ENCODE measurements at regions not wholly inside any gene's neighbourhood (a gene's known extent, or its start where the extent isn't known, plus 50 kb on each side); places are given as distances from the start of the nearest gene placed in this dataset.

GRCh38 chr2:191526536-191526935, 151.4 kb upstream of the NABP1 start:
- no peaks in the 10 kb centered on the region for H3K4me1 Mint-ChIP-seq (ENCODE audit: low read depth in 2 of 2)
- H3K9me3 Mint-ChIP-seq: no peaks in the 10 kb centered on the region
- DNase-seq (ENCODE audit: low spot score) (no peak), ATAC-seq (no peak)
- no peak overlapping the region for H3K4me3 Mint-ChIP-seq
- no peaks in the 10 kb centered on the region for H3K36me3 Mint-ChIP-seq
- no peak overlapping the region for H3K27ac Mint-ChIP-seq
- H3K27me3 Mint-ChIP-seq: peaks cover 3 to 4% of the 10 kb centered on the region in 2 donors

- no peak overlapping the region for H3K27ac Mint-ChIP-seq
- H3K9me3 Mint-ChIP-seq: no peaks in the 10 kb centered on the region
- no peaks in the 10 kb centered on the region for H3K4me1 Mint-ChIP-seq (ENCODE audit: low read depth in 2 of 2)
- no peak overlapping the region for H3K4me3 Mint-ChIP-seq
- DNase-seq (ENCODE audit: low spot score): no peak
- H3K36me3 Mint-ChIP-seq: no peaks in the 10 kb centered on the region
- no peak for ATAC-seq
- peaks cover 5 to 8% of the 10 kb centered on the region in 2 donors for H3K27me3 Mint-ChIP-seq
Measured at GRCh38 chr2:191526953-191527556, 150.9 kb upstream of the NABP1 start.

DNA sequence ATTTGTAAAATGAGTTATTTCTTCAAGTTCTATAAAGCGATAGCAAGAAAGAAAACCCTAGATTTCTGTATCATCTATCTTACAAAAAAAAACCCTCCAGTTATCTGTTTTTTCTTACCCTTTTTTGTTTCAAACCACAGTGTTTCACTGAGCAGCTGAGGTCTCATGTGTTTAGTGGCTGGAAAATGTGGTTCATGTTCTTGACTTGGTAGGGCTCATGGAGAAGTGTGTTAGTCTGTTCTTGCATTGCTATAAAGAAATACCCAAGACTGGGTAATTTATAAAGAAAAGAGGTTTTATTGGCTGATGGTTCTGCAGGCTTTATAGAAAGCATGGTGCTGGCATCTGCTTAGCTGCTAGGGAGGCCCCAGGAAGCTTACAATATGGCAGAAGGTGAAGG, 147.3 kb upstream of the NABP1 start:
- H3K36me3 Mint-ChIP-seq: no peaks in the 10 kb centered on the region
- no peaks in the 10 kb centered on the region for H3K9me3 Mint-ChIP-seq
- ATAC-seq (no peak), DNase-seq (ENCODE audit: low spot score) (no peak)
- no peaks in the 10 kb centered on the region for H3K4me1 Mint-ChIP-seq (ENCODE audit: low read depth in 2 of 2)
- peaks cover 13 to 22% of the 10 kb centered on the region in 2 donors for H3K27me3 Mint-ChIP-seq
- no peak overlapping the region for H3K4me3 Mint-ChIP-seq
- no peak overlapping the region for H3K27ac Mint-ChIP-seq

- DNase-seq (ENCODE audit: low spot score): no peak
- Mint-ChIP-seq H3K27ac (no peak overlapping the region), H3K9me3 (no peaks in the 10 kb centered on the region), H3K4me1 (ENCODE audit: low read depth in 2 of 2) (no peaks in the 10 kb centered on the region), H3K36me3 (no peaks in the 10 kb centered on the region), H3K27me3 (peaks cover 11 to 22% of the 10 kb centered on the region in 2 donors), H3K4me3 (no peak overlapping the region)
- ATAC-seq: no peak
Measured at GRCh38 chr2:191533693-191534180, 144.2 kb upstream of the NABP1 start.

- H3K4me1 Mint-ChIP-seq (ENCODE audit: low read depth in 2 of 2): no peaks in the 10 kb centered on the region
- H3K36me3 Mint-ChIP-seq: no peaks in the 10 kb centered on the region
- H3K27ac Mint-ChIP-seq: no peak overlapping the region
- H3K4me3 Mint-ChIP-seq: no peak overlapping the region
- H3K27me3 Mint-ChIP-seq: peaks cover 10 to 13% of the 10 kb centered on the region in 2 donors
- DNase-seq (ENCODE audit: low spot score): no peak
- no peaks in the 10 kb centered on the region for H3K9me3 Mint-ChIP-seq
- no peak for ATAC-seq
Measured at GRCh38 chr2:191537921-191538320, 140.0 kb upstream of the NABP1 start.

DNA sequence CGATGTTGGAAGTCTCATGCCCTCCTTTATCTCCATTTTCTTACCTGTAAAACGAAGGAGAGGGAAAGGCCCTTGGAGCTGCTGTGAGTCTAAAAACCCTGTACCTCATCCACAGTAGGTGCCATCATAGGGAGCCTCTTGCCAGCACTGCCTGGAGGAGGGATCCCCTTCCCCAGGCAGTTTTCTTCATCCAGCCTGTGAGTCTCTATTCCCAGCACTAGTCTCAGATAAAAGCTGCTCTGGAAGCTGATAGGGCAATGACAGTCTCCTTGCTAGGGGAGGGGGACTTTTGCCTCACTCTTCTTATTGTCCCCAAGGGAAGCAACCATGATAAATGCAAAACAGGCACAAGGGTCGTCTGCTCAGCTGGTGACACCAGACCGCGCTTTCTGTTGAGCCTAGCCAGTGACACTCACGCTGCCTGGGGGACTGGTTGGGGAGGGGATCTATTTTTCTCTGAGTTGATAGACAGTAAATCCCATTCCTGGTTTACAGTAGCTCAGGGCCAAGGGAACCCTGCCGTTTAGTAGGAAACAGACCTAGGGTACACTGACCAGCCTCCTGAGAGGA, 139.5 kb upstream of the NABP1 start:
- no peaks in the 10 kb centered on the region for H3K36me3 Mint-ChIP-seq
- H3K4me1 Mint-ChIP-seq (ENCODE audit: low read depth in 2 of 2): no peaks in the 10 kb centered on the region
- no peak overlapping the region for H3K4me3 Mint-ChIP-seq
- ATAC-seq: no peak
- DNase-seq (ENCODE audit: low spot score): no peak
- H3K27ac Mint-ChIP-seq: no peak overlapping the region
- H3K9me3 Mint-ChIP-seq: no peaks in the 10 kb centered on the region
- peaks cover 10 to 13% of the 10 kb centered on the region in 2 donors for H3K27me3 Mint-ChIP-seq

DNA sequence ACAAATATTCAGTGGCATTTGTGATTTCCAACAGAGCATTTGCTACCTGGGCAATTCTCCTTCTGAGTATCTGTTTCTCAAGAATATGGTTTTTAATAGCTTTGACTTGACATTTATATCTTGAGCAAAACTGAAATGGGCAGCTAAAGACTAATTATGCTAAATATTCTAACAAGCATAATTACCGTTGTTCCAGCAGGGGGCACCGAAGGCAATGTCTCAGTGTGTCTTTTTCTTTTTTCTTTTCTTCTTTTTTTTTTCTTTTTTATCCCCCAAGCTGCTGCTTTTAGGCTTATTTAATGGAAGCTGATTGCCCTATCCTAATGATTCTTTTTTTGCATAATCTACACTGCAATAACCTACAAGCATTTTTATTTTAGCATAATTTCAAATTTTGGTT, 138.9 kb upstream of the NABP1 start:
- Mint-ChIP-seq H3K36me3 (no peaks in the 10 kb centered on the region), H3K4me3 (no peak overlapping the region), H3K27ac (no peak overlapping the region), H3K4me1 (ENCODE audit: low read depth in 2 of 2) (no peaks in the 10 kb centered on the region), H3K27me3 (peaks cover 10 to 13% of the 10 kb centered on the region in 2 donors), H3K9me3 (no peaks in the 10 kb centered on the region)
- DNase-seq (ENCODE audit: low spot score): no peak
- ATAC-seq: no peak

DNA sequence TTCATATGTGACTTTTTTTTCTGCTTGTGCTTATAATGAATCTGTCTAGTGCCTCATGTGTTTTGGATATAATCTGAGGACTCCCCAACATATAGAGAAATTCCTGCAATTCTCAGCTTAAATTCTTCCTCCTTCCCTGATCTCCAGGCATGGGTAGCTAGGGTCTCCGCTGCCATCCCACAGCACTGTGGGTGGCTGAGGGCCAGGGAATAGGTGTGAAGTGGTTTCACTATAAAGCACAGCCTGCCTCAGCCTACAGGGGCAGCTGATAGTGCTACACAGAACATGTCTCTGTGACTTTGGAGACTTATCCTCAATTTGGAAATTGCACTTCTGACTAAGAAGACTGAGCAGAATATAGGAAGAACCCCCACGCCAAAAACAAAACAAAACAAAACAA, 137.3 kb upstream of the NABP1 start:
- H3K4me1 Mint-ChIP-seq (ENCODE audit: low read depth in 2 of 2): no peaks in the 10 kb centered on the region
- H3K9me3 Mint-ChIP-seq: no peaks in the 10 kb centered on the region
- no peak for DNase-seq (ENCODE audit: low spot score)
- no peak overlapping the region for H3K27ac Mint-ChIP-seq
- no peak overlapping the region for H3K4me3 Mint-ChIP-seq
- ATAC-seq: no peak
- no peaks in the 10 kb centered on the region for H3K36me3 Mint-ChIP-seq
- peaks cover 0 to 5% of the 10 kb centered on the region in 2 donors for H3K27me3 Mint-ChIP-seq

- no peaks in the 10 kb centered on the region for H3K9me3 Mint-ChIP-seq
- DNase-seq (ENCODE audit: low spot score) (no peak), ATAC-seq (no peak)
- H3K27me3 Mint-ChIP-seq: peaks cover 0 to 5% of the 10 kb centered on the region in 2 donors
- H3K36me3 Mint-ChIP-seq: no peaks in the 10 kb centered on the region
- no peaks in the 10 kb centered on the region for H3K4me1 Mint-ChIP-seq (ENCODE audit: low read depth in 2 of 2)
- no peak overlapping the region for H3K4me3 Mint-ChIP-seq
- no peak overlapping the region for H3K27ac Mint-ChIP-seq
Measured at GRCh38 chr2:191543708-191544107, 134.2 kb upstream of the NABP1 start.

- Mint-ChIP-seq H3K36me3 (no peaks in the 10 kb centered on the region), H3K4me1 (ENCODE audit: low read depth in 2 of 2) (no peaks in the 10 kb centered on the region), H3K27ac (no peak overlapping the region), H3K4me3 (no peak overlapping the region), H3K9me3 (no peaks in the 10 kb centered on the region), H3K27me3 (peaks cover 0 to 5% of the 10 kb centered on the region in 2 donors)
- DNase-seq (ENCODE audit: low spot score): no peak
- no peak for ATAC-seq
Measured at GRCh38 chr2:191544461-191545062, 133.4 kb upstream of the NABP1 start.

DNA sequence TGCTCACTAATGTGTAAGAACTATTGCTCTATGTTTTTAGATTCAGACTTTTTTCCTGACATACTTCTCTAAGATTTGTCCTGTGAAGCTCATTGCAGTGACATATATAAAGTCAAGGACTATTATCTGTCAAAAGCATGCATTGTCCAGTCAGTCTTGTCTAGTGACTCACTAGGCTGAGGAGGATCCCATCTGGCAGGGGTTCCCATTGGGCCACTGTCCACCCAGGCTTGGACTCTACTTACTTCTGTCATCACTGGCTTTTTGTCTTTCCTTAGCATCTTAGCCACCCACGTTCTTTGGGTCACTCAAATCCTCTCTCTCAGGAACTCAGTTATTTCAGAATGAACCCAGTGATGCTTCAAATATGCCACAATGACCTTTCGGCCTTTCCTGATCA, 132.6 kb upstream of the NABP1 start:
- no peak overlapping the region for H3K27ac Mint-ChIP-seq
- H3K9me3 Mint-ChIP-seq: no peaks in the 10 kb centered on the region
- H3K36me3 Mint-ChIP-seq: no peaks in the 10 kb centered on the region
- H3K4me1 Mint-ChIP-seq (ENCODE audit: low read depth in 2 of 2): no peaks in the 10 kb centered on the region
- peaks cover 0 to 8% of the 10 kb centered on the region in 2 donors for H3K27me3 Mint-ChIP-seq
- ATAC-seq: no peak
- no peak for DNase-seq (ENCODE audit: low spot score)
- no peak overlapping the region for H3K4me3 Mint-ChIP-seq

- Mint-ChIP-seq H3K27me3 (peaks cover 22 to 37% of the 10 kb centered on the region in 2 donors), H3K36me3 (no peaks in the 10 kb centered on the region), H3K4me1 (ENCODE audit: low read depth in 2 of 2) (peaks cover 9 to 14% of the 10 kb centered on the region in 2 donors), H3K4me3 (no peak overlapping the region), H3K27ac (no peak overlapping the region), H3K9me3 (no peaks in the 10 kb centered on the region)
- ATAC-seq (no peak), DNase-seq (ENCODE audit: low spot score) (no peak)
Measured at GRCh38 chr2:191552066-191552465, 125.9 kb upstream of the NABP1 start.

DNA sequence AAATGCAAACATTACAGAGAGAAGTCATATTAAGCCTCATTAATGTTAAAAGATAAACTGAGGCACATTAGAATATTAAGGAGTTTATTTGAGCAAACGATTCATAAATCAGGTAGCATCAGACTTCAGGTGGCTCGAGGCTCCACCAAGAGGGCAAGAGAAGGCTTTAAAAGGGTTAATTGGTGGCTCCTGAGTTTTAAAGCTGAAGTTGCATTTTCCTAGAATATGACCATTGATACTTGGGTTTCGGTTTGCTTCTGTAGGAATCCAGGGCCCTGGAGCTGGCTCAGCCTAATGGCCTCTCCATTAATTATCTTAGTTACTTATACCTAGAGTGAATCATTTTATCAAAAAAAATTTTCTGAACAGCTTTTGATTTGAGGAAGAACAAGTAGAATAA, 123.7 kb upstream of the NABP1 start:
- ATAC-seq (no peak), DNase-seq (ENCODE audit: low spot score) (no peak)
- Mint-ChIP-seq H3K27ac (no peak overlapping the region), H3K27me3 (peaks cover 26 to 37% of the 10 kb centered on the region in 2 donors), H3K4me1 (ENCODE audit: low read depth in 2 of 2) (peaks cover 16 to 20% of the 10 kb centered on the region in 2 donors), H3K36me3 (no peaks in the 10 kb centered on the region), H3K4me3 (no peak overlapping the region), H3K9me3 (no peaks in the 10 kb centered on the region)

GRCh38 chr2:191555092-191555742, 122.7 kb upstream of the NABP1 start:
- peaks cover 29 to 44% of the 10 kb centered on the region in 2 donors for H3K27me3 Mint-ChIP-seq
- H3K4me3 Mint-ChIP-seq: no peak overlapping the region
- H3K9me3 Mint-ChIP-seq: no peaks in the 10 kb centered on the region
- ATAC-seq (peak; percentile 75 to 85), DNase-seq (ENCODE audit: low spot score) (peak; percentile 76)
- peaks cover 16 to 20% of the 10 kb centered on the region in 2 donors for H3K4me1 Mint-ChIP-seq (ENCODE audit: low read depth in 2 of 2)
- no peaks in the 10 kb centered on the region for H3K36me3 Mint-ChIP-seq
- H3K27ac Mint-ChIP-seq: no peak overlapping the region

Measured in natural killer cell treated with Interleukin-12 subunit alpha and Interleukin-12 subunit beta and Interleukin-15 and Interleukin-18, amount 100 ng/mL, for 72 hours (primary cell).